Epithelial cell of esophagus (primary cell): ENCODE measurements at regions not wholly inside any gene's neighbourhood (a gene's known extent, or its start where the extent isn't known, plus 50 kb on each side); places are given as distances from the start of the nearest gene placed in this dataset.

Experiments
- DNase-seq: peaks from one replicate; pipeline ENCODE4 v3.0.0; 2010; ENCODE audit warnings: low read depth
- H3K4me3 ChIP-seq: 2 replicates; pipeline ENCODE4 v1.5.1; 2011; ENCODE audit warnings: mild to moderate bottlenecking, low read length, control low read depth
- TF ChIP-seq, protein P1 (sequence below): IDR thresholded peaks from 2 replicates; pipeline ENCODE4 v1.5.1; 2011; ENCODE audit warnings: low read depth, mild to moderate bottlenecking, low read length, control low read depth, inconsistent platforms; ENCODE audit not compliant: insufficient read depth; ENCODE audit errors: missing control alignments

DNA sequence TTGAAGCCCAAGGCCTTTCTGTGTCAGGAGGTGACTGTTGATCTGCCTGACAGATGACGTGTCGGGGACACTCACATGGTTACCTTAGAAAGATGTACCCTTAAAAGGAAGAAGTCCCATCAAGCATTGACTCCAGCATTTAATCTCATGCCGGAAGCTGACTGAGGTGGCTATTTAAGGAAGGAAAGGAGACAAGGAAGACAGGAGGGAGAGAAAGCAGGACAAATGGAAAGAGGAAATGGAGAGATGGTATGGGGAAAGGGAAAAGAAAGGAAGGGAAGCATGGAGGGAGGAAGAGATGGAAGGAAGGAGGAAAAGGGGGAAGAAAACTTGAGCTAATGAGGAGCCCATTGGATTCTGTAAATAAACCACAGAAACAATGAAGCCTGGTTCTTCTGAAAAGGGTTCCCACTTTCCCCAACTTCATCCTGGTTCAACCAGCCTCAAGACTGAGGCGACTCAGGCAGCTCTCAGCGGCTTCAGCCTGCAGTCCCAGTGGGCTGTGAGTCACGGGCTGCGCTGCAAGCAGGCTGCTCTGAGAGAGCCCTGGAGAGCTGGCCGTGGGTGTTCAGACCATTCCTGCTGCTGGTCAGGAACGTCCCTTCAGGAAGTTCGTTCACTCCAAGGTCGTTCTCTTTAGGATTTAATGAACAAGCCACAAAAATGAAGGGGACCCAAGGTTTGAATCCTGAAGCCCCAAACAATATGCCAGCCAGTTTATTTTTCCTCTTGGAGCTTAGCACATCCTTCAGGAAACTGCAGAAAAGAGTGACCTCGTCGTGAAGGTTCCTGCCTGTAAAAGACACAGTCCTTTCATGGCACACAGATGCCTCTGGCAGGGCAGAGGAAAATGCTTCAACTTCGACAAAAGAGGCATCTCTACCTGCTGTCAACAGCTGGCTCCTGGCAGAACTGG, 69.6 kb upstream of the THBS1 start:
- H3K4me3 ChIP-seq: no peak overlapping the region
- peak; percentile 84 for DNase-seq
- TF ChIP-seq, protein P1, sequence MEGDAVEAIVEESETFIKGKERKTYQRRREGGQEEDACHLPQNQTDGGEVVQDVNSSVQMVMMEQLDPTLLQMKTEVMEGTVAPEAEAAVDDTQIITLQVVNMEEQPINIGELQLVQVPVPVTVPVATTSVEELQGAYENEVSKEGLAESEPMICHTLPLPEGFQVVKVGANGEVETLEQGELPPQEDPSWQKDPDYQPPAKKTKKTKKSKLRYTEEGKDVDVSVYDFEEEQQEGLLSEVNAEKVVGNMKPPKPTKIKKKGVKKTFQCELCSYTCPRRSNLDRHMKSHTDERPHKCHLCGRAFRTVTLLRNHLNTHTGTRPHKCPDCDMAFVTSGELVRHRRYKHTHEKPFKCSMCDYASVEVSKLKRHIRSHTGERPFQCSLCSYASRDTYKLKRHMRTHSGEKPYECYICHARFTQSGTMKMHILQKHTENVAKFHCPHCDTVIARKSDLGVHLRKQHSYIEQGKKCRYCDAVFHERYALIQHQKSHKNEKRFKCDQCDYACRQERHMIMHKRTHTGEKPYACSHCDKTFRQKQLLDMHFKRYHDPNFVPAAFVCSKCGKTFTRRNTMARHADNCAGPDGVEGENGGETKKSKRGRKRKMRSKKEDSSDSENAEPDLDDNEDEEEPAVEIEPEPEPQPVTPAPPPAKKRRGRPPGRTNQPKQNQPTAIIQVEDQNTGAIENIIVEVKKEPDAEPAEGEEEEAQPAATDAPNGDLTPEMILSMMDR: no peak

GRCh38 chr15:39511916-39512260, 69.0 kb upstream of the THBS1 start:
- TF ChIP-seq, protein P1: no peak
- peak; percentile 32 for DNase-seq
- H3K4me3 ChIP-seq: no peak overlapping the region

DNA sequence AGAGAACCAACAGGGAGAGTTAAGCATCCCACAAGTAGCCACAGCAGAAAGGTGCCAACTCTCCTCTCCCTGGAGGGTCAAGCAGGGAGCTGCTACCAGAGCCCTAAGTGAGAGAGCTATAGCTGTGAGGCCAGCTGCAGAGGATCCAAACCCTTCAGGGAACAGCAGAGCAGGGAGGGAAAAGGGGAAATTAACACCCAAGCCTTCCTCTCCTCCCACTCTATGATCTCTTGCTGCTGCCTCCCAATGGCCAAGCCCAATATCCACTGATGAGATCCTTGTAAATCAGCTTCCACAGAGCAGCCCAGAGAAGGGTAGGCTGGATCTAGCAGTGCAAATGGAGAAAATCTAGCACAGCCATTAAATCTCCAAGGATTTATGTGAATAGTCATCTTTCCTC, 68.2 kb upstream of the THBS1 start:
- TF ChIP-seq, protein P1: no peak
- no peak overlapping the region for H3K4me3 ChIP-seq
- DNase-seq: no peak

DNA sequence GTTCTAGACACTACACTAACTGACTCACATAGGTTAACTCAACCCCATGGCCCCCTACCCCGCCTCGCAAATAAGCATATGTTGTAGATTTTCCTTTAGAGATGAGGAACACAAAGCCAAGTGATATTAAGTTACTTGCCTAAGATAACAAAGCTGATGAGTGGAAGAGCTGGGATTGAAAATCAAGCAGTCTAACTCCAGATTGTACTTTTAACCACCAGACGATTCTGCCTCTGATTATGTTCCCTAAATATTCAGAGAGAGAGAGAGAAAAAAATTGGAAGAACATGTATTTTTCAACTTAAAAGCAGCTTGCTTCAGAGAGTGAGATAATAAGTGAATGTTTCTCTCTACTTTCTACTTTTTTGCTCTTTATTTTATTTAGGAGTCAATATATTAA, 66.9 kb upstream of the THBS1 start:
- H3K4me3 ChIP-seq: no peak overlapping the region
- no peak for DNase-seq
- TF ChIP-seq, protein P1: no peak

- no peak for DNase-seq
- H3K4me3 ChIP-seq: no peak overlapping the region
- TF ChIP-seq, protein P1: no peak
These were observed 65.9 kb upstream of the THBS1 start for GRCh38 chr15:39514933-39515332.

DNA sequence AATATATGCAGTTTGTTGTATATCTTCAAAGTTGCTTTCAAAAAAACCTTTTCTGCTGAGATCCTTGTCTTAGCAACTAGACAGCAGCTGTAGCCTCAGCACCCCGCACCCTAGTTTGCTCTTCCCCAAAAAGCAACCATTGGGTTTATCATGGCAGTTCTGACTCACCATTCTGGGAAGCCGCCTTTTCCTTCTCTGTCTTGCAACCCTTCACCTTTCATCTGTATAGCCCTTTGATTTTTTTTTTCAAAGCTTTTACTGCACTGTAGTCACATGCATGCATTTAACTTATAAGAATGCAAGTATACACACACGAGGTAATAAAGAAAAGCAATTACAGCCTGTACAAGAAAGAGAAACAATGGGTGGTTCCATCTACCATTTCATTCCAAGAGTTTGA, 65.1 kb upstream of the THBS1 start:
- TF ChIP-seq, protein P1: no peak
- no peak overlapping the region for H3K4me3 ChIP-seq
- DNase-seq: no peak
